Fibroblast of skin of abdomen (primary cell): ENCODE measurements at regions not wholly inside any gene's neighbourhood (a gene's known extent, or its start where the extent isn't known, plus 50 kb on each side); places are given as distances from the start of the nearest gene placed in this dataset.

Source experiments
- DNase-seq: peaks from one replicate; pipeline ENCODE4 v3.0.0-alpha.2; 2013

- DNase-seq = no peak
These were observed 439.2 kb downstream of the TBC1D4 start for GRCh38 chr13:75042807-75043206.

- DNase-seq = no peak
These were observed 443.4 kb downstream of the TBC1D4 start for GRCh38 chr13:75038393-75039113.

GRCh38 chr13:75025956-75026355, 456.0 kb downstream of the TBC1D4 start:
- no peak for DNase-seq

- DNase-seq = no peak
These were observed 457.4 kb downstream of the TBC1D4 start for GRCh38 chr13:75024602-75025001.

GRCh38 chr13:75023609-75024008, 458.4 kb downstream of the TBC1D4 start:
- DNase-seq = no peak

GRCh38 chr13:75021151-75021550, 460.8 kb downstream of the TBC1D4 start:
- DNase-seq = no peak

- no peak for DNase-seq
These were observed 465.7 kb downstream of the TBC1D4 start for GRCh38 chr13:75016225-75016624.

GRCh38 chr13:75013818-75014217, 468.2 kb downstream of the TBC1D4 start:
- DNase-seq = no peak

- no peak for DNase-seq
These were observed 471.0 kb downstream of the TBC1D4 start for GRCh38 chr13:75010941-75011340.

- no peak for DNase-seq
These were observed 473.0 kb downstream of the TBC1D4 start for GRCh38 chr13:75008926-75009325.

GRCh38 chr13:74990992-74991391, 491.0 kb downstream of the TBC1D4 start:
- DNase-seq = no peak

GRCh38 chr13:74987124-74987690, 494.8 kb downstream of the TBC1D4 start:
- no peak for DNase-seq

- DNase-seq = no peak
These were observed 495.4 kb downstream of the TBC1D4 start for GRCh38 chr13:74986609-74987008.

- DNase-seq = peak; percentile 16
These were observed 502.3 kb downstream of the TBC1D4 start for GRCh38 chr13:74979703-74980102.

- DNase-seq = no peak
These were observed 503.4 kb downstream of the TBC1D4 start for GRCh38 chr13:74978591-74978990.

GRCh38 chr13:74977498-74977897, 504.5 kb downstream of the TBC1D4 start:
- DNase-seq = no peak

- no peak for DNase-seq
These were observed 506.9 kb downstream of the TBC1D4 start for GRCh38 chr13:74975111-74975510.

- no peak for DNase-seq
These were observed 507.8 kb downstream of the TBC1D4 start for GRCh38 chr13:74973935-74974879.

- no peak for DNase-seq
These were observed 512.5 kb downstream of the TBC1D4 start for GRCh38 chr13:74969419-74969818.

GRCh38 chr13:74966814-74967424, 515.0 kb downstream of the TBC1D4 start:
- peak; percentile 21 for DNase-seq

- DNase-seq = no peak
These were observed 515.7 kb downstream of the TBC1D4 start for GRCh38 chr13:74966275-74966674.

GRCh38 chr13:74945637-74946036, 536.3 kb downstream of the TBC1D4 start:
- DNase-seq = no peak
